SK-N-SH (cell line): ENCODE measurements at regions not wholly inside any gene's neighbourhood (a gene's known extent, or its start where the extent isn't known, plus 50 kb on each side); places are given as distances from the start of the nearest gene placed in this dataset.
A peak's percentile ranks its signal among the peaks of the same experiment; 100 is the strongest.

Source experiments
- CTCF ChIA-PET: fragments of 300-600, 350-600 bp; formaldehyde crosslinking; extraction: SDS; loops from one replicate; lab custom pipeline; 2021; lab: Yijun Ruan, JAX
- POLR2A ChIA-PET: fragments of 350-600 bp; sonication (Branson Sonifier 250); formaldehyde crosslinking; extraction: SDS; loops from one replicate; lab custom pipeline; 2020; ENCODE audit warnings: antibody characterized with exemption, inconsistent platforms; lab: Yijun Ruan, JAX
- DNase-seq: peaks from one replicate; pipeline ENCODE4 v3.0.0; 2012
- H2AFZ ChIP-seq: fragments of 200-600 bp; sonication (generic); 2 replicates; pipeline ENCODE4 v1.8.1; 2016; ENCODE audit warnings: antibody characterized with exemption, mild to moderate bottlenecking, low read depth
- H3F3A ChIP-seq: fragments of 200-600 bp; sonication (generic); replicated peaks from 2 replicates; pipeline ENCODE3; 2016; ENCODE audit warnings: antibody characterized with exemption, mild to moderate bottlenecking; ENCODE audit not compliant: insufficient read depth
- H3K27ac ChIP-seq, 2 experiments: fragments of 200-500 bp in 1 of 2; fragments of 200-600 bp in 1 of 2; sonication (Bioruptor generic) in 1 of 2; sonication (generic), shearing (Covaris generic) in 1 of 2; 2 replicates each; pipeline versions ENCODE4 v1.5.1 to v1.6.1; 2014 to 2016; ENCODE audit warnings: low read depth in 2 of 2, inconsistent platforms in 1 of 2, low read length in 1 of 2, mild to moderate bottlenecking in 1 of 2, mixed read lengths in 1 of 2
- H3K27me3 ChIP-seq: fragments of 200-600 bp; sonication (generic), shearing (Covaris generic); 2 replicates; pipeline ENCODE4 v1.6.1; 2016; ENCODE audit warnings: mixed run types; ENCODE audit not compliant: insufficient read depth
- H3K36me3 ChIP-seq, 2 experiments: fragments of 200-500 bp in 1 of 2; fragments of 200-600 bp in 1 of 2; sonication (Bioruptor generic) in 1 of 2; sonication (generic) in 1 of 2; replicated peaks in 1 of 2; 2 replicates each; pipeline versions ENCODE3 to v1.5.1; 2014 to 2016; ENCODE audit warnings: low read length in 1 of 2, mild to moderate bottlenecking in 1 of 2; ENCODE audit not compliant: insufficient read depth in 2 of 2, control insufficient read depth in 1 of 2
- H3K4me1 ChIP-seq, 2 experiments: fragments of 200-500 bp in 1 of 2; fragments of 200-600 bp in 1 of 2; sonication (Bioruptor generic) in 1 of 2; sonication (generic), shearing (Covaris generic) in 1 of 2; 2 replicates each; pipeline versions ENCODE4 v1.5.1 to v1.6.1; 2014 to 2016; ENCODE audit warnings: low read depth in 1 of 2, low read length in 1 of 2, mixed run types in 1 of 2; ENCODE audit not compliant: insufficient read depth in 2 of 2, control insufficient read depth in 1 of 2
- H3K4me2 ChIP-seq: fragments of 200-600 bp; sonication (generic), shearing (Covaris generic); 2 replicates; pipeline ENCODE4 v1.6.1; 2017; ENCODE audit warnings: mixed run types
- H3K4me3 ChIP-seq, 2 experiments: fragments of 200-500 bp in 1 of 2; fragments of 200-600 bp in 1 of 2; sonication (Bioruptor generic) in 1 of 2; sonication (generic), shearing (Covaris generic) in 1 of 2; 2 replicates each; pipeline versions ENCODE4 v1.5.1 to v1.8.1; 2014 to 2016; ENCODE audit warnings: low read depth in 2 of 2, inconsistent platforms in 1 of 2, low read length in 1 of 2, mild to moderate bottlenecking in 1 of 2, mixed read lengths in 1 of 2, moderate library complexity in 1 of 2
- H3K79me2 ChIP-seq: fragments of 200-600 bp; sonication (generic); 2 replicates; pipeline ENCODE4 v1.8.1; 2017; ENCODE audit warnings: mild to moderate bottlenecking; ENCODE audit not compliant: insufficient read depth
- H3K9ac ChIP-seq: fragments of 200-600 bp; sonication (generic); 2 replicates; pipeline ENCODE4 v1.6.1; 2017; ENCODE audit warnings: mixed run types
- H3K9me2 ChIP-seq: fragments of 200-600 bp; sonication (generic); 2 replicates; pipeline ENCODE4 v1.6.1; 2017; ENCODE audit warnings: mixed run types
- H3K9me3 ChIP-seq: fragments of 200-600 bp; sonication (generic); 2 replicates; pipeline ENCODE4 v1.6.1; 2017; ENCODE audit warnings: mixed run types, mild to moderate bottlenecking, moderate library complexity
- H4K20me1 ChIP-seq: fragments of 200-600 bp; sonication (generic); 2 replicates; pipeline ENCODE4 v1.6.1; 2017; ENCODE audit warnings: mild to moderate bottlenecking, mixed run types; ENCODE audit not compliant: insufficient read depth
- CTCF ChIP-seq: fragments of 200-600 bp; sonication (generic); IDR thresholded peaks from 2 replicates; pipeline ENCODE4 v1.6.1; 2017; ENCODE audit warnings: antibody characterized with exemption, mild to moderate bottlenecking, moderate library complexity
- GABPA ChIP-seq: IDR thresholded peaks from 2 replicates; pipeline ENCODE4 v1.4.0; 2012; ENCODE audit warnings: low read depth, mild to moderate bottlenecking
- GATA2 ChIP-seq: sonication (generic); formaldehyde crosslinking; IDR thresholded peaks from 2 replicates; pipeline ENCODE4 v1.5.0; 2020; ENCODE audit warnings: mild to moderate bottlenecking, missing genetic modification reagents
- JUND ChIP-seq: IDR thresholded peaks from 2 replicates; pipeline ENCODE4 v1.4.0; 2012
- MXI1 ChIP-seq: IDR thresholded peaks from 2 replicates; pipeline ENCODE4 v1.6.1; 2012; ENCODE audit warnings: mild to moderate bottlenecking, low read depth, low read length, improper control_type of control experiment
- NRF1 ChIP-seq: IDR thresholded peaks from 2 replicates; pipeline ENCODE4 v1.6.1; 2012; ENCODE audit warnings: low read depth, mild to moderate bottlenecking, low read length
- RAD21 ChIP-seq: IDR thresholded peaks from 2 replicates; pipeline ENCODE4 v1.6.1; 2012; ENCODE audit warnings: mild to moderate bottlenecking, low read length
- RXRA ChIP-seq: IDR thresholded peaks from 2 replicates; pipeline ENCODE4 v1.4.0; 2012; ENCODE audit warnings: low read depth, mild to moderate bottlenecking, borderline replicate concordance
- SIN3A ChIP-seq: IDR thresholded peaks from 2 replicates; pipeline ENCODE4 v1.6.1; 2012; ENCODE audit warnings: low read depth, mild to moderate bottlenecking, low read length, moderate library complexity, borderline replicate concordance
- SMC3 ChIP-seq: IDR thresholded peaks from 2 replicates; pipeline ENCODE4 v1.6.1; 2012; ENCODE audit warnings: low read depth, low read length, improper control_type of control experiment
- USF1 ChIP-seq: IDR thresholded peaks from 2 replicates; pipeline ENCODE4 v1.4.0; 2012; ENCODE audit warnings: low read depth, borderline replicate concordance
- YY1 ChIP-seq: IDR thresholded peaks from 2 replicates; pipeline ENCODE4 v1.4.0; 2012; ENCODE audit warnings: low read depth, mild to moderate bottlenecking
- WGBS: methylation state at CpG from one replicate; pipeline ENCODE4 v1.1.6; 2017; ENCODE audit warnings: low lambda C conversion rate; 5-methylcytosine and 5-hydroxymethylcytosine counted together

GRCh38 chr20:33929917-33930316 lies 63.8 kb upstream of the RALY start:
- Histone ChIP-seq H3K4me2 (no peak overlapping the region), H3K9me2 (no peaks in the 10 kb centered on the region), H3K36me3 (no peaks in the 10 kb centered on the region), H3K27me3 (no peaks in the 10 kb centered on the region), H3K27ac (no peak overlapping the region), H3K79me2 (no peaks in the 10 kb centered on the region), H3K4me3 (no peak overlapping the region), H3K9ac (no peak overlapping the region), H3F3A (no peaks in the 10 kb centered on the region), H3K9me3 (no peaks in the 10 kb centered on the region), H4K20me1 (no peaks in the 10 kb centered on the region), H3K4me1 (peaks cover 0 to 14% of the 10 kb centered on the region in 2 experiments; a peak in 1 of 4 replicates), H2AFZ (no peak overlapping the region)
- ChIA-PET CTCF (interaction anchor here (0.6 to 1.0 kb wide), 3 partner anchors 67 to 140 kb away, joined by 3 read pairs; no protein-coding TSS in a partner anchor), POLR2A (no interaction called here)
- no peak for DNase-seq
- TF ChIP-seq JUND (no peak), GATA2 (no peak), YY1 (no peak), GABPA (no peak), SIN3A (no peak), RXRA (no peak), CTCF (no peak), NRF1 (no peak), MXI1 (no peak), USF1 (no peak)
- WGBS: 44% methylated on average over 6 of the region's 6 CpGs

- POLR2A ChIA-PET: no interaction called here
- H3K4me1 ChIP-seq: no peaks in the 10 kb centered on the region; a peak in 1 of 4 replicates
- H2AFZ ChIP-seq: peak overlapping the region; percentile 43; the same call in 1 of the 2 replicates
- 81% methylated on average over 5 of the region's 5 CpGs for WGBS
- TF ChIP-seq CTCF (peak; percentile 55), NRF1 (no peak), SMC3 (peak; percentile 49), YY1 (peak; percentile 81; the same call in 1 of the 2 replicates), RAD21 (peak; percentile 77)
- no peak overlapping the region for H3K9ac ChIP-seq
- no peaks in the 10 kb centered on the region for H3K36me3 ChIP-seq
- no peaks in the 10 kb centered on the region for H3F3A ChIP-seq
- no peak overlapping the region for H3K4me3 ChIP-seq
- H3K27ac ChIP-seq: no peak overlapping the region
- no peaks in the 10 kb centered on the region for H4K20me1 ChIP-seq
- DNase-seq: peak; percentile 52
- H3K9me3 ChIP-seq: no peaks in the 10 kb centered on the region
- no peaks in the 10 kb centered on the region for H3K27me3 ChIP-seq
- H3K79me2 ChIP-seq: no peaks in the 10 kb centered on the region
- no peak overlapping the region for H3K4me2 ChIP-seq
- H3K9me2 ChIP-seq: no peaks in the 10 kb centered on the region
- CTCF ChIA-PET: interaction anchor here (0.6 to 1.7 kb wide), 5 partner anchors 91 to 281 kb away, joined by 3 to 10 read pairs (median 3); no protein-coding TSS in a partner anchor
Observed at GRCh38 chr20:33933469-33933909, 60.2 kb upstream of the RALY start.
